ENCODE measurements at regions not wholly inside any gene's neighbourhood (a gene's known extent, or its start where the extent isn't known, plus 50 kb on each side); places are given as distances from the start of the nearest gene placed in this dataset.

- TF ChIP-seq POLR2A (IDR thresholded peaks at IDR 0.05), result no peak
- TF ChIP-seq, protein P1, sequence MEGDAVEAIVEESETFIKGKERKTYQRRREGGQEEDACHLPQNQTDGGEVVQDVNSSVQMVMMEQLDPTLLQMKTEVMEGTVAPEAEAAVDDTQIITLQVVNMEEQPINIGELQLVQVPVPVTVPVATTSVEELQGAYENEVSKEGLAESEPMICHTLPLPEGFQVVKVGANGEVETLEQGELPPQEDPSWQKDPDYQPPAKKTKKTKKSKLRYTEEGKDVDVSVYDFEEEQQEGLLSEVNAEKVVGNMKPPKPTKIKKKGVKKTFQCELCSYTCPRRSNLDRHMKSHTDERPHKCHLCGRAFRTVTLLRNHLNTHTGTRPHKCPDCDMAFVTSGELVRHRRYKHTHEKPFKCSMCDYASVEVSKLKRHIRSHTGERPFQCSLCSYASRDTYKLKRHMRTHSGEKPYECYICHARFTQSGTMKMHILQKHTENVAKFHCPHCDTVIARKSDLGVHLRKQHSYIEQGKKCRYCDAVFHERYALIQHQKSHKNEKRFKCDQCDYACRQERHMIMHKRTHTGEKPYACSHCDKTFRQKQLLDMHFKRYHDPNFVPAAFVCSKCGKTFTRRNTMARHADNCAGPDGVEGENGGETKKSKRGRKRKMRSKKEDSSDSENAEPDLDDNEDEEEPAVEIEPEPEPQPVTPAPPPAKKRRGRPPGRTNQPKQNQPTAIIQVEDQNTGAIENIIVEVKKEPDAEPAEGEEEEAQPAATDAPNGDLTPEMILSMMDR (IDR thresholded peaks at IDR 0.05), result no peak
Observed at GRCh38 chr17:14011740-14012405, 57.4 kb upstream of the COX10 start.

Data from right lobe of liver (tissue), 4 donors.